ENCODE measurements at regions not wholly inside any gene's neighbourhood (a gene's known extent, or its start where the extent isn't known, plus 50 kb on each side); places are given as distances from the start of the nearest gene placed in this dataset.

- H3K4me3 ChIP-seq, result no peak overlapping the region
- TF ChIP-seq POLR2A (IDR thresholded peaks at IDR 0.05) (no peak), CTCF (IDR thresholded peaks at IDR 0.05) (no peak)
- peaks cover 0 to 5% of the 10 kb centered on the region in 2 donors for H3K4me1 ChIP-seq (replicated peaks in 1 of 2)
- no peaks in the 10 kb centered on the region for H3K27me3 ChIP-seq
- WGBS, 4 donors, result 55 to 68% (median 65%) methylated on average over 10 to 11 of the region's 11 CpGs
- peak in 1 of 7 donors; percentile 32 for DNase-seq
- intact Hi-C loops (cut with DNase I), result no loop called here
- no peaks in the 10 kb centered on the region for H3K9me3 ChIP-seq (replicated peaks in 1 of 3)
- H3K36me3 ChIP-seq (replicated peaks in 1 of 2), result no peaks in the 10 kb centered on the region
- H3K27ac ChIP-seq, result peak overlapping the region in 1 of 5 donors; percentile 68
Measured at GRCh38 chr10:78802866-78803265, 265.9 kb upstream of the ZMIZ1 start.

- no peaks in the 10 kb centered on the region for H3K36me3 ChIP-seq (replicated peaks in 1 of 2)
- no peak overlapping the region for H3K27ac ChIP-seq
- H3K4me1 ChIP-seq (replicated peaks in 1 of 2), result peaks cover 0 to 5% of the 10 kb centered on the region in 2 donors
- intact Hi-C loops (cut with DNase I), result no loop called here
- H3K4me3 ChIP-seq, result no peak overlapping the region
- no peaks in the 10 kb centered on the region for H3K27me3 ChIP-seq
- no peak for DNase-seq
- no peaks in the 10 kb centered on the region for H3K9me3 ChIP-seq (replicated peaks in 1 of 3)
- WGBS, 4 donors, result 80 to 91% (median 84%) methylated on average over 8 of the region's 8 CpGs
- TF ChIP-seq CTCF (IDR thresholded peaks at IDR 0.05) (no peak), POLR2A (IDR thresholded peaks at IDR 0.05) (no peak)
Measured at GRCh38 chr10:78803710-78804109, 265.1 kb upstream of the ZMIZ1 start.

GRCh38 chr10:78804411-78805032 is 264.2 kb upstream of the ZMIZ1 start:
- H3K4me1 ChIP-seq (replicated peaks in 1 of 2), result peaks cover 0 to 5% of the 10 kb centered on the region in 2 donors
- no peak for DNase-seq

GRCh38 chr10:78805176-78805575 is 263.6 kb upstream of the ZMIZ1 start:
- Histone ChIP-seq H3K27ac (peak overlapping the region in 2 of 5 donors; percentile 41 to 60), H3K36me3 (replicated peaks in 1 of 2) (no peaks in the 10 kb centered on the region), H3K27me3 (no peaks in the 10 kb centered on the region), H3K9me3 (replicated peaks in 1 of 3) (no peaks in the 10 kb centered on the region), H3K4me1 (replicated peaks in 1 of 2) (peaks cover 0 to 5% of the 10 kb centered on the region in 2 donors), H3K4me3 (no peak overlapping the region)
- peak in 4 of 7 donors; percentile 13 to 64 (median 22) for DNase-seq
- intact Hi-C loops (cut with DNase I), result no loop called here
- TF ChIP-seq CTCF (IDR thresholded peaks at IDR 0.05) (no peak), POLR2A (IDR thresholded peaks at IDR 0.05) (no peak)
- 68 to 74% (median 70%) methylated on average over 6 of the region's 6 CpGs for WGBS, 4 donors

More at GRCh38 chr10:78804411-78805032, 264.2 kb upstream of the ZMIZ1 start:
- Histone ChIP-seq H3K36me3 (replicated peaks in 1 of 2) (no peaks in the 10 kb centered on the region), H3K9me3 (replicated peaks in 1 of 3) (no peaks in the 10 kb centered on the region), H3K27ac (peak overlapping the region in 2 of 5 donors; percentile 41 to 60), H3K4me3 (no peak overlapping the region), H3K27me3 (no peaks in the 10 kb centered on the region)
- intact Hi-C loops (cut with DNase I), result no loop called here
- TF ChIP-seq POLR2A (IDR thresholded peaks at IDR 0.05), result no peak
- TF ChIP-seq CTCF (IDR thresholded peaks at IDR 0.05), result no peak
- WGBS, 4 donors, result 62 to 82% (median 77%) methylated on average over 4 to 7 of the region's 7 CpGs
